Spleen (tissue), 11 donors: ENCODE measurements at regions not wholly inside any gene's neighbourhood (a gene's known extent, or its start where the extent isn't known, plus 50 kb on each side); places are given as distances from the start of the nearest gene placed in this dataset.

Experiments
- DNase-seq: peaks from one replicate; pipeline ENCODE4 v3.0.0-alpha.2; 2020
- H3K27ac ChIP-seq, 8 donors: fragments of 200-600 bp; sonication (generic) in 7 of 8; 1 replicate in 4 of 8; 2 replicates in 4 of 8; pipeline versions ENCODE4 v1.5.0 to v1.8.0; 2016 to 2021; ENCODE audit warnings: inconsistent platforms in 4 of 8, mild to moderate bottlenecking in 4 of 8, moderate library complexity in 1 of 8
- H3K27me3 ChIP-seq, 7 donors: fragments of 200-600 bp; sonication (generic) in 6 of 7; replicated peaks in 1 of 7; 1 replicate in 4 of 7; 2 replicates in 3 of 7; pipeline versions ENCODE4 v1.5.0 to v1.8.0; 2016 to 2021; ENCODE audit warnings: inconsistent platforms in 3 of 7, mild to moderate bottlenecking in 1 of 7
- H3K36me3 ChIP-seq, 6 donors: fragments of 200-600 bp; sonication (generic) in 5 of 6; 1 replicate in 4 of 6; 2 replicates in 2 of 6; pipeline versions ENCODE4 v1.5.0 to v1.8.0; 2016 to 2021; ENCODE audit warnings: inconsistent platforms in 2 of 6
- H3K4me1 ChIP-seq, 6 donors: fragments of 200-600 bp; sonication (generic) in 5 of 6; 1 replicate in 3 of 6; 2 replicates in 3 of 6; pipeline versions ENCODE4 v1.5.0 to v1.8.0; 2016 to 2021; ENCODE audit warnings: inconsistent platforms in 3 of 6
- H3K4me3 ChIP-seq, 8 donors: fragments of 200-600 bp; sonication (generic) in 7 of 8; 1 replicate in 4 of 8; 2 replicates in 4 of 8; pipeline versions ENCODE4 v1.5.0 to v1.8.0; 2016 to 2021; ENCODE audit warnings: inconsistent platforms in 4 of 8, mild to moderate bottlenecking in 4 of 8, moderate library complexity in 2 of 8
- H3K9me3 ChIP-seq, 8 donors: fragments of 200-600 bp; sonication (generic) in 7 of 8; 1 replicate in 4 of 8; 2 replicates in 4 of 8; pipeline versions ENCODE4 v1.5.0 to v1.8.0; 2016 to 2021; ENCODE audit warnings: inconsistent platforms in 4 of 8
- POLR2A ChIP-seq, 3 donors: fragments of 450-650 bp; IDR thresholded peaks; one replicate each; pipeline ENCODE4 v1.5.1; 2017; ENCODE audit warnings: antibody characterized with exemption in 3 of 3, mild to moderate bottlenecking in 1 of 3
- POLR2AphosphoS5 ChIP-seq, 3 donors: sonication (generic); formaldehyde crosslinking; IDR thresholded peaks; one replicate each; pipeline ENCODE4 v1.5.1; 2017; ENCODE audit warnings: antibody characterized with exemption in 3 of 3
- WGBS, 5 donors: extraction: QIAGEN DNeasy Blood & Tissue Kit in 3 of 5; methylation state at CpG; one replicate each; pipeline versions ENCODE4 v1.1.5 to v1.1.7; 2013 to 2018; 5-methylcytosine and 5-hydroxymethylcytosine counted together
- intact Hi-C: fragments of 100-400 bp; cut with DNase I; formaldehyde crosslinking; loops from one replicate; pipeline ENCODE4 v1.15.0; 2023; ENCODE audit warnings: low total_unique reads
- TF ChIP-seq, protein P1 (sequence below), 11 experiments: fragments of 200-600 bp in 7 of 11; fragments of 450-650 bp in 4 of 11; sonication (generic) in 4 of 11; IDR thresholded peaks in 8 of 11; conservative IDR thresholded peaks in 3 of 11; 1 replicate in 7 of 11; 2 replicates in 4 of 11; pipeline versions ENCODE4 v1.4.0 to v1.8.0; 2016 to 2021; ENCODE audit warnings: antibody characterized with exemption in 11 of 11, inconsistent platforms in 4 of 11, mild to moderate bottlenecking in 1 of 11
- donor health status: healthy with polysubstance abuse.
- donor health status: DM: no; HTN: no; CAD: no; lungs with moderate emphysema.
- donor health status: DM: no; HTN: no; CAD: no.
- donor health status: Bipolar disorder and iron deficiency.
- donor health status: healthy.
- donor health status: DM: no; HTN: no; CAD: no.
- donor health status: DM: yes; HTN: yes; CAD: no.

DNA sequence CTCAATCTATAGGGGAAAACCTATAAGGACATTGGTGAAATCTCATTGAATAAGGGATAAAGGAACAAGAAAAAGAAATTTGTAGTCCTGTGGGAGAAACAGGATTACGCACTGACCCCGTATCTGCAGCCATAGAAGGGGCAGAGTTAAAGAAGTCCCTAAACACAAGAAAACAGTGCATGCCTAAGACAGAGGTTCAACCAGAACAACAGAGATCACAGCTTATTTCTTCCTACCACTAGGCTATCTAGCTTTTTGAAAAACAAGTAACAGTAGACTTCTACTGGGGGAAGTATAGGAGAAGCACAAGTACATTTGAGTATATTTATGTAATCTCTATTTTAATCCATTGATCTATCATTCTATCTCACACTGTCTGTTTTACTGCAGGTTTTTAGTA, 485.2 kb upstream of the REG3G start:
- Histone ChIP-seq H3K9me3 (peaks cover 0 to 35% (median 26%) of the 10 kb centered on the region in 8 donors), H3K4me3 (no peak overlapping the region), H3K27ac (no peak overlapping the region), H3K36me3 (no peaks in the 10 kb centered on the region), H3K4me1 (no peaks in the 10 kb centered on the region), H3K27me3 (no peaks in the 10 kb centered on the region)
- no peak for TF ChIP-seq POLR2A (IDR thresholded peaks at IDR 0.05)
- TF ChIP-seq, protein P1, sequence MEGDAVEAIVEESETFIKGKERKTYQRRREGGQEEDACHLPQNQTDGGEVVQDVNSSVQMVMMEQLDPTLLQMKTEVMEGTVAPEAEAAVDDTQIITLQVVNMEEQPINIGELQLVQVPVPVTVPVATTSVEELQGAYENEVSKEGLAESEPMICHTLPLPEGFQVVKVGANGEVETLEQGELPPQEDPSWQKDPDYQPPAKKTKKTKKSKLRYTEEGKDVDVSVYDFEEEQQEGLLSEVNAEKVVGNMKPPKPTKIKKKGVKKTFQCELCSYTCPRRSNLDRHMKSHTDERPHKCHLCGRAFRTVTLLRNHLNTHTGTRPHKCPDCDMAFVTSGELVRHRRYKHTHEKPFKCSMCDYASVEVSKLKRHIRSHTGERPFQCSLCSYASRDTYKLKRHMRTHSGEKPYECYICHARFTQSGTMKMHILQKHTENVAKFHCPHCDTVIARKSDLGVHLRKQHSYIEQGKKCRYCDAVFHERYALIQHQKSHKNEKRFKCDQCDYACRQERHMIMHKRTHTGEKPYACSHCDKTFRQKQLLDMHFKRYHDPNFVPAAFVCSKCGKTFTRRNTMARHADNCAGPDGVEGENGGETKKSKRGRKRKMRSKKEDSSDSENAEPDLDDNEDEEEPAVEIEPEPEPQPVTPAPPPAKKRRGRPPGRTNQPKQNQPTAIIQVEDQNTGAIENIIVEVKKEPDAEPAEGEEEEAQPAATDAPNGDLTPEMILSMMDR (IDR thresholded peaks at IDR 0.05 in 8 of 11, conservative IDR thresholded peaks at IDR 0.05 in 3 of 11): no peak
- TF ChIP-seq POLR2AphosphoS5 (IDR thresholded peaks at IDR 0.05): no peak
- intact Hi-C loops: no loop called here
- 26 to 68% (median 32%) methylated on average over 2 of the region's 2 CpGs for WGBS, 5 donors
- DNase-seq: no peak

DNA sequence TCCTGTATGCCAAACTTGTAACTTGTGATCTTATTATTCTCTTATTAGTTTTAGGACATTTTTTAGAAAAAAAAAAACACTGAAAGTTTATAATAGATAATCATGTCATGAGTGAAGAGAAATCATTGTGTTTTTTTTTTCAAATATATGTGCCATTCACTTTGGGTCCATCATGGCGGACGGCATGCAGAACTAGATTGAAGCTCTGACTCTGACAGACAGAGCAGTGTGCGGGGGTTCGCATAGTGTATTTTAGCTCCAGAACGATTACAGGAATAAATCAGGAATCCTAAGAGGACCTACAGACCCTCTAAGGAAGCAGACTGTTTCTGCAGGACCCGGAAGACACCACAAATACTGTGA, 484.4 kb upstream of the REG3G start:
- Histone ChIP-seq H3K9me3 (peaks cover 0 to 35% (median 26%) of the 10 kb centered on the region in 8 donors), H3K27ac (no peak overlapping the region), H3K36me3 (no peaks in the 10 kb centered on the region), H3K4me1 (no peaks in the 10 kb centered on the region), H3K4me3 (no peak overlapping the region), H3K27me3 (no peaks in the 10 kb centered on the region)
- intact Hi-C loops: no loop called here
- TF ChIP-seq POLR2AphosphoS5 (IDR thresholded peaks at IDR 0.05) (no peak), POLR2A (IDR thresholded peaks at IDR 0.05) (no peak)
- 86 to 94% (median 91%) methylated on average over 6 of the region's 6 CpGs for WGBS, 5 donors
- no peak for DNase-seq

DNA sequence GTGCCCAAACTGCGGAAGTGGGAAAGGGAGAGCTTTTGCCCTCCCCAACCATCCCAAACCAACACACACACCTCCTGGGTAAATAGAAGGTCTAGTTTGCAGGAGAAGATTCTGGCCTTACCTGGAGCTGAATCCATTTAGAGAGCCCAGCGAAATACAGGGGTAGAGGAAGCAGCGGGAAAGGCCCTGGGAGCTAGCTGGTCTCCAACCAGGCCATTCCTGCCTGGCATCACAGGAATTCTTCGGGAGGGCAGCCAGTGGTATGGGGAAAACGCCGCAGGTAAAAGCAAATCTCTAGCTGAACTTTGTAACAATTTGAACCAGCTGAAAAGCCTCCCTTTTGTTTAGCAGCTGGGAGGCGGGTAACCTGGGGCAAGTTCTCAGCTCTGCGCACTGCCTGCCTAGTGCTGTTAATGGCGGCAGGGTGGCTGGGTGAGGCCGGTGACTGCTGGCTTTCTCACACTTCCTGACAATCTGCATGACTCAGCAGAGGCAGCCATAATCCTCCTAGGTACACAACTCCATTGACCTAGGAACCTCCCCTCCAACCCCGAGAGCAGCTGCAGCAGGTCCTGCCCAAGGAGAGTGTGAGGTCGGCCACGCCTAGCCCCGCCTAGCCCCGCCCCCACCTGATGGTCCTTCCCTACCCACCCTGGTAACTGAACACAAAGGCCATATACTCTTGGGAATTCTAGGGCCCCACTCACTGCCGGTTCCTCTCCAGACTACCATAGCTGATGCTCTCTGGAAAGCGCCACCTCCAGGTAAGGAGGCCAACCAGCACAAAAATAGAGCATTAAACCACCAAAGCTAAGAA, 483.8 kb upstream of the REG3G start:
- WGBS, 5 donors: 83 to 90% (median 83%) methylated on average over 17 of the region's 17 CpGs
- TF ChIP-seq POLR2A (IDR thresholded peaks at IDR 0.05): no peak
- Histone ChIP-seq H3K27ac (no peak overlapping the region), H3K4me3 (no peak overlapping the region), H3K36me3 (no peaks in the 10 kb centered on the region), H3K4me1 (no peaks in the 10 kb centered on the region), H3K27me3 (no peaks in the 10 kb centered on the region), H3K9me3 (peaks cover 0 to 35% (median 26%) of the 10 kb centered on the region in 8 donors)
- intact Hi-C loops: no loop called here
- no peak for DNase-seq

DNA sequence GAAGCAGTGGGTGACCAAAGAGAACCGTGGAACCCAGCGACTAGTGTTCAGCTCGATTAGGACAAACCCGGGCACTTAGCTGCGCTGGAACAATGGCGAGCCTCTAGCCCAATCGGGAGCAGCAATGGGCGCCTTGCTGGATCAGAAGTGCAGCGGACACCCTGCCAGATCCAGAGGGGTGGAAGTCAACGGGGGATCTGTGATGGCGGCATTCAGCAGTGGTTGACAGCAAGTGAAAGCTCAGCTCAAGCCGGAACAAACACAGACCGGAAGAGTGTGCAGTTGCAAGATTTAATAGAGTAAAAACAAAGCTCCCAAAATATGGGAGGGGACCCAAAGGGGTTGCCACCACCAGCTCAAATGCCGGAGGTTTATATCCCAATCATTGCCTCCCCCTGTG, 478.7 kb upstream of the REG3G start:
- intact Hi-C loops: no loop called here
- no peaks in the 10 kb centered on the region for H3K27me3 ChIP-seq
- no peak for DNase-seq
- TF ChIP-seq POLR2A (IDR thresholded peaks at IDR 0.05) (no peak), POLR2AphosphoS5 (IDR thresholded peaks at IDR 0.05) (no peak)
- TF ChIP-seq, protein P1 (IDR thresholded peaks at IDR 0.05 in 8 of 11, conservative IDR thresholded peaks at IDR 0.05 in 3 of 11): no peak
- no peak overlapping the region for H3K27ac ChIP-seq
- no peak overlapping the region for H3K4me3 ChIP-seq
- 85 to 93% (median 91%) methylated on average over 14 of the region's 14 CpGs for WGBS, 5 donors
- no peaks in the 10 kb centered on the region for H3K36me3 ChIP-seq
- no peaks in the 10 kb centered on the region for H3K4me1 ChIP-seq
- H3K9me3 ChIP-seq: peaks cover 0 to 25% (median 15%) of the 10 kb centered on the region in 8 donors

DNA sequence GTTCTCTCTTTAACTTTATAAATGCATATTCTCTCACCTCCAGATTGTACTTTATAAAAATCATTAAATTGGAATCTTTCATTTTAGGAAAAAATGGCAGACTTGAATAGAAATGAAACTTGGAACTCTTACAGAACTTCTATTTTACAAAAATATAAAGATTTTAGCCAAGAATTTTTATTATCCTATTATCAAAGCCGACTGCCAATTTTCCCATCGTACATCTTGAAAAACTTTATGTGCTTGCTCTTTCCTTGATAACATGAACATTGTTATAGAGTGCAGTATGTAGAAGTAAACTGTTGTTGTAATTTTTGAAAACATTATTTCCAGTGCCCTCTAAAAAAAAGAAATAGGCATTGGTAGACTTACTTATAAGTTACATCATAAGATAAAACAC, 475.7 kb upstream of the REG3G start:
- DNase-seq: no peak
- no peaks in the 10 kb centered on the region for H3K36me3 ChIP-seq
- TF ChIP-seq POLR2A (IDR thresholded peaks at IDR 0.05) (no peak), POLR2AphosphoS5 (IDR thresholded peaks at IDR 0.05) (no peak)
- TF ChIP-seq, protein P1 (IDR thresholded peaks at IDR 0.05 in 8 of 11, conservative IDR thresholded peaks at IDR 0.05 in 3 of 11): no peak
- intact Hi-C loops: no loop called here
- no peaks in the 10 kb centered on the region for H3K4me1 ChIP-seq
- H3K4me3 ChIP-seq: no peak overlapping the region
- WGBS, 5 donors: 86 to 92% (median 89%) methylated on average over 2 of the region's 2 CpGs
- no peak overlapping the region for H3K27ac ChIP-seq
- H3K9me3 ChIP-seq: peaks cover 0 to 5% (median 0%) of the 10 kb centered on the region in 8 donors
- H3K27me3 ChIP-seq: no peaks in the 10 kb centered on the region
